Tibial nerve (tissue), 4 donors: ENCODE measurements at regions not wholly inside any gene's neighbourhood (a gene's known extent, or its start where the extent isn't known, plus 50 kb on each side); places are given as distances from the start of the nearest gene placed in this dataset.

Experiments
- EP300 ChIP-seq, 2 donors: sonication (generic); formaldehyde crosslinking; IDR thresholded peaks; one replicate each; pipeline ENCODE4 v1.6.1; 2017; ENCODE audit warnings: antibody characterized with exemption in 2 of 2, mild to moderate bottlenecking in 1 of 2
- POLR2A ChIP-seq, 2 donors: fragments of 450-650 bp; IDR thresholded peaks; one replicate each; pipeline ENCODE4 v1.6.1; 2017; ENCODE audit warnings: antibody characterized with exemption in 2 of 2, mild to moderate bottlenecking in 2 of 2, moderate library complexity in 2 of 2
- TF ChIP-seq, protein P1 (sequence below), 5 experiments: fragments of 200-600 bp in 3 of 5; fragments of 450-650 bp in 2 of 5; sonication (generic) in 3 of 5; IDR thresholded peaks; one replicate each; pipeline ENCODE4 v1.5.1; 2016 to 2019; ENCODE audit warnings: antibody characterized with exemption in 5 of 5, mild to moderate bottlenecking in 3 of 5, moderate library complexity in 2 of 5

DNA sequence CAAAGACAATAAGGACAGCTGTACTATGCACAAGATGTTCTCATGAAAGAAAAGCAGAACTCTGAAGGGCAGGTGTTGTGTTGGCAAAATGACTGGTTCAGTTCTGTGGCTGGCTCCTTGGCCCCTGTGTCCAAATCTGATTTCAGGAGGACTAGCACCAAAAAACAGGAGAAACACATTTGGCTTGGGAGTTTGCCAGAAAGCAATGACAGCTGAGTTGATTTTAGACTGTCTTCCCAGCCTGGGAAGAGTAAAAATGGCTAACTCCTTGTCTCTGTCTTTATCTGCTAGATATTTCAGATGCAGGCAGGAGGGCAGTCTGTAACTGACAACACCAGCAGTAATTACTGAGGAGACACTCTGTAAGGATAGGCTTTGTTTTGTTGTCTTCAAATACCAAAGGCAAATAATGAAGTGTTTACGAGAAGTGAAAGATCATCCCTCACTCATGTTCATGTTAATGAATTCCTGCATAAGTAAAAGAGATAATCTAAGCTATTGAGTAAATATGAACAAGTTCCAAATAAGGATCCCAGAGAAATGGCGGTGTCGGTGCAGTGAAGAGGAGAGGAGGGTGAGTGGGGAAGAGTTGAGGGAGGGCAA is 989.0 kb downstream of the CDH11 start:
- TF ChIP-seq EP300 (IDR thresholded peaks at IDR 0.05): no peak
- TF ChIP-seq, protein P1, sequence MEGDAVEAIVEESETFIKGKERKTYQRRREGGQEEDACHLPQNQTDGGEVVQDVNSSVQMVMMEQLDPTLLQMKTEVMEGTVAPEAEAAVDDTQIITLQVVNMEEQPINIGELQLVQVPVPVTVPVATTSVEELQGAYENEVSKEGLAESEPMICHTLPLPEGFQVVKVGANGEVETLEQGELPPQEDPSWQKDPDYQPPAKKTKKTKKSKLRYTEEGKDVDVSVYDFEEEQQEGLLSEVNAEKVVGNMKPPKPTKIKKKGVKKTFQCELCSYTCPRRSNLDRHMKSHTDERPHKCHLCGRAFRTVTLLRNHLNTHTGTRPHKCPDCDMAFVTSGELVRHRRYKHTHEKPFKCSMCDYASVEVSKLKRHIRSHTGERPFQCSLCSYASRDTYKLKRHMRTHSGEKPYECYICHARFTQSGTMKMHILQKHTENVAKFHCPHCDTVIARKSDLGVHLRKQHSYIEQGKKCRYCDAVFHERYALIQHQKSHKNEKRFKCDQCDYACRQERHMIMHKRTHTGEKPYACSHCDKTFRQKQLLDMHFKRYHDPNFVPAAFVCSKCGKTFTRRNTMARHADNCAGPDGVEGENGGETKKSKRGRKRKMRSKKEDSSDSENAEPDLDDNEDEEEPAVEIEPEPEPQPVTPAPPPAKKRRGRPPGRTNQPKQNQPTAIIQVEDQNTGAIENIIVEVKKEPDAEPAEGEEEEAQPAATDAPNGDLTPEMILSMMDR (IDR thresholded peaks at IDR 0.05): no peak
- no peak for TF ChIP-seq POLR2A (IDR thresholded peaks at IDR 0.05)
